ENCODE measurements at regions not wholly inside any gene's neighbourhood (a gene's known extent, or its start where the extent isn't known, plus 50 kb on each side); places are given as distances from the start of the nearest gene placed in this dataset.
"Not testable (repeated sequence)": the region's sequence is repeated elsewhere in the genome, so short reads cannot be mapped to it uniquely, and the experiment has no call there.

- no peak for DNase-seq
- H3K4me1 ChIP-seq, result no peaks in the 10 kb centered on the region
- H3K27me3 ChIP-seq, result no peaks in the 10 kb centered on the region
- H3K27ac ChIP-seq, result no peak overlapping the region
- no peaks in the 10 kb centered on the region for H3K36me3 ChIP-seq
- H3K9me3 ChIP-seq, result no peaks in the 10 kb centered on the region
- TF ChIP-seq, protein P1, sequence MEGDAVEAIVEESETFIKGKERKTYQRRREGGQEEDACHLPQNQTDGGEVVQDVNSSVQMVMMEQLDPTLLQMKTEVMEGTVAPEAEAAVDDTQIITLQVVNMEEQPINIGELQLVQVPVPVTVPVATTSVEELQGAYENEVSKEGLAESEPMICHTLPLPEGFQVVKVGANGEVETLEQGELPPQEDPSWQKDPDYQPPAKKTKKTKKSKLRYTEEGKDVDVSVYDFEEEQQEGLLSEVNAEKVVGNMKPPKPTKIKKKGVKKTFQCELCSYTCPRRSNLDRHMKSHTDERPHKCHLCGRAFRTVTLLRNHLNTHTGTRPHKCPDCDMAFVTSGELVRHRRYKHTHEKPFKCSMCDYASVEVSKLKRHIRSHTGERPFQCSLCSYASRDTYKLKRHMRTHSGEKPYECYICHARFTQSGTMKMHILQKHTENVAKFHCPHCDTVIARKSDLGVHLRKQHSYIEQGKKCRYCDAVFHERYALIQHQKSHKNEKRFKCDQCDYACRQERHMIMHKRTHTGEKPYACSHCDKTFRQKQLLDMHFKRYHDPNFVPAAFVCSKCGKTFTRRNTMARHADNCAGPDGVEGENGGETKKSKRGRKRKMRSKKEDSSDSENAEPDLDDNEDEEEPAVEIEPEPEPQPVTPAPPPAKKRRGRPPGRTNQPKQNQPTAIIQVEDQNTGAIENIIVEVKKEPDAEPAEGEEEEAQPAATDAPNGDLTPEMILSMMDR (IDR thresholded peaks at IDR 0.05), result no peak
- no peak for TF ChIP-seq POLR2A (IDR thresholded peaks at IDR 0.05)
- intact Hi-C loops (cut with DNase I; ENCODE audit: low total_unique reads), result no loop called here
- H3K4me3 ChIP-seq, result no peak overlapping the region
Measured at GRCh38 chr10:32141018-32141807, 85.0 kb upstream of the KIF5B start.

DNA sequence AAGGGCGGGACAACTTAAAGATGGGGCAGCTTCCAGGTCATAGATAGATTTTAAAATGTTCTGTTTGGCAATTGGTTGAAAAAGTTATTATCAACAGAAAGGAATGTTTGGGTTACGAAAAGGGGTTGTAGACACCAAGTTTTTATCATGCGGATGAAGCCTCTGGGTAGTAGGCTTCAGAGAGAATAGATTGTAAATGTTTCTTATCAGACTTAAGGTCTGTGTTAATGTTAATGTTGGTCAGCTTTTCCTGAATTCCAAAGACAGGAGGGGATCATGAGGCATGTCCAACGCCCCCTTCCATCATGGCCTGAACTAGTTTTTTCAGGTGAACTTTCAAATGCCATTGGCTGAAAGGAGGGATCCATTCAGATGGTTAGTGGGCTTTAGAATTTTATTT, 84.2 kb upstream of the KIF5B start:
- H3K27ac ChIP-seq, result no peak overlapping the region
- DNase-seq, result no peak
- intact Hi-C loops (cut with DNase I; ENCODE audit: low total_unique reads), result no loop called here

GRCh38 chr10:32139223-32140073, 83.2 kb upstream of the KIF5B start:
- Histone ChIP-seq H3K4me3 (no peak overlapping the region), H3K27ac (peak overlapping the region; percentile 48 to 50), H3K4me1 (no peaks in the 10 kb centered on the region)

More for the DNA sequence above, 84.2 kb upstream of the KIF5B start:
- no peaks in the 10 kb centered on the region for H3K4me1 ChIP-seq
- H3K27me3 ChIP-seq, result no peaks in the 10 kb centered on the region
- no peak overlapping the region for H3K4me3 ChIP-seq
- H3K9me3 ChIP-seq, result no peaks in the 10 kb centered on the region
- no peaks in the 10 kb centered on the region for H3K36me3 ChIP-seq
- TF ChIP-seq, protein P1 (IDR thresholded peaks at IDR 0.05), result no peak
- no peak for TF ChIP-seq POLR2A (IDR thresholded peaks at IDR 0.05)

GRCh38 chr10:32136927-32137326, 80.7 kb upstream of the KIF5B start:
- peak in 1 of 2 donors; percentile 27 for DNase-seq
- H3K9me3 ChIP-seq; H3K4me3 ChIP-seq; H3K36me3 ChIP-seq; H3K4me1 ChIP-seq; H3K27ac ChIP-seq; intact Hi-C loops (cut with DNase I; ENCODE audit: low total_unique reads); H3K27me3 ChIP-seq: not testable (repeated sequence)

More at GRCh38 chr10:32139223-32140073, 83.2 kb upstream of the KIF5B start:
- DNase-seq, result peak; percentile 75 to 76
- no peaks in the 10 kb centered on the region for H3K27me3 ChIP-seq
- H3K9me3 ChIP-seq, result no peaks in the 10 kb centered on the region
- no peaks in the 10 kb centered on the region for H3K36me3 ChIP-seq
- intact Hi-C loops (cut with DNase I; ENCODE audit: low total_unique reads), result no loop called here
- TF ChIP-seq, protein P1 (IDR thresholded peaks at IDR 0.05), result peak in 1 of 4 experiments; percentile 14
- TF ChIP-seq POLR2A (IDR thresholded peaks at IDR 0.05), result no peak

DNA sequence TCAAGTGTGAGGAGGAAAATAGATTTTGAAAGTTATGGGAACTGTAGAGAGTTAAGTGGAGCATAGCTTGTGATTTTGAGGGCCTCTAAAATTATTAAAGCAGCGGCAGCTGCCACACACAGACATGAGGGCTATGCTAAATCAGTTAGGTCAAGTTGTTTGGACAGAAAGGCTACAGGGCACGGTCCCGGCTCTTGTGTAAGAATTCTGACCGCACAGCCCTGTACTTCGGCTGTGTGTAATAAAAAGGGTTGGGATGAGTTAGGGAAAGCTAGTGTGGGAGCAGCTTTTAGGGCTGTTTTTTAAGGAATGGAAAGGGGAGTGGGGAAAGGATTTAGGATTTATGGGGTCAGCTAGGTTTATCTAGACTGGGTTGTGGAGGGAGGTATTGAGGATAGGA, 79.6 kb upstream of the KIF5B start:
- intact Hi-C loops (cut with DNase I; ENCODE audit: low total_unique reads); H3K4me1 ChIP-seq; H3K27ac ChIP-seq; DNase-seq; H3K9me3 ChIP-seq; H3K36me3 ChIP-seq; H3K27me3 ChIP-seq; H3K4me3 ChIP-seq: not testable (repeated sequence)

GRCh38 chr10:32132357-32132946, 76.2 kb upstream of the KIF5B start:
- intact Hi-C loops (cut with DNase I; ENCODE audit: low total_unique reads), result no loop called here
- no peak for TF ChIP-seq POLR2A (IDR thresholded peaks at IDR 0.05)
- TF ChIP-seq, protein P1 (IDR thresholded peaks at IDR 0.05), result no peak
- Histone ChIP-seq H3K27me3 (no peaks in the 10 kb centered on the region), H3K4me1 (no peaks in the 10 kb centered on the region), H3K27ac (no peak overlapping the region), H3K9me3 (no peaks in the 10 kb centered on the region), H3K36me3 (no peaks in the 10 kb centered on the region), H3K4me3 (no peak overlapping the region)
- no peak for DNase-seq
